ENCODE measurements at regions not wholly inside any gene's neighbourhood (a gene's known extent, or its start where the extent isn't known, plus 50 kb on each side); places are given as distances from the start of the nearest gene placed in this dataset.

GRCh38 chr3:106215047-106215446, 346.2 kb upstream of the CBLB start:
- H3K27ac Mint-ChIP-seq = peak overlapping the region in 1 of 3 donors; percentile 78
- H3K36me3 Mint-ChIP-seq = peaks cover 3% of the 10 kb centered on the region
- peak overlapping the region in 1 of 4 donors; percentile 73 for H3K4me3 Mint-ChIP-seq
- H3K27me3 Mint-ChIP-seq = no peaks in the 10 kb centered on the region
- peaks cover 5 to 10% (median 6%) of the 10 kb centered on the region in 3 donors for H3K9me3 Mint-ChIP-seq
- peaks cover 5 to 17% (median 8%) of the 10 kb centered on the region in 3 donors for H3K4me1 Mint-ChIP-seq

GRCh38 chr3:106217745-106218144, 348.9 kb upstream of the CBLB start:
- H3K4me1 Mint-ChIP-seq = peaks cover 5 to 12% (median 8%) of the 10 kb centered on the region in 3 donors
- no peak overlapping the region for H3K27ac Mint-ChIP-seq

GRCh38 chr3:106227068-106227467, 358.3 kb upstream of the CBLB start:
- Mint-ChIP-seq H3K4me1 (peaks cover 10 to 13% (median 11%) of the 10 kb centered on the region in 3 donors), H3K27ac (no peak overlapping the region), H3K4me3 (no peak overlapping the region), H3K9me3 (peaks cover 7 to 14% (median 8%) of the 10 kb centered on the region in 3 donors), H3K36me3 (peaks cover 2% of the 10 kb centered on the region), H3K27me3 (no peaks in the 10 kb centered on the region)

More at GRCh38 chr3:106217745-106218144, 348.9 kb upstream of the CBLB start:
- Mint-ChIP-seq H3K4me3 (no peak overlapping the region), H3K27me3 (no peaks in the 10 kb centered on the region), H3K36me3 (peaks cover 3% of the 10 kb centered on the region), H3K9me3 (peaks cover 13 to 21% (median 19%) of the 10 kb centered on the region in 3 donors)

- H3K27ac Mint-ChIP-seq = no peak overlapping the region
- peaks cover 10 to 13% (median 11%) of the 10 kb centered on the region in 3 donors for H3K4me1 Mint-ChIP-seq
- H3K27me3 Mint-ChIP-seq = no peaks in the 10 kb centered on the region
- H3K36me3 Mint-ChIP-seq = peaks cover under 1% of the 10 kb centered on the region
- peaks cover 4 to 9% (median 8%) of the 10 kb centered on the region in 3 donors for H3K9me3 Mint-ChIP-seq
- no peak overlapping the region for H3K4me3 Mint-ChIP-seq
Measured at GRCh38 chr3:106228271-106228670, 359.5 kb upstream of the CBLB start.

- H3K4me1 Mint-ChIP-seq = peaks cover 10 to 14% (median 13%) of the 10 kb centered on the region in 3 donors
- H3K36me3 Mint-ChIP-seq = no peaks in the 10 kb centered on the region
- no peaks in the 10 kb centered on the region for H3K27me3 Mint-ChIP-seq
- H3K27ac Mint-ChIP-seq = no peak overlapping the region
- H3K4me3 Mint-ChIP-seq = no peak overlapping the region
- peaks cover 4 to 9% (median 8%) of the 10 kb centered on the region in 3 donors for H3K9me3 Mint-ChIP-seq
Measured at GRCh38 chr3:106229495-106230278, 360.9 kb upstream of the CBLB start.

- Mint-ChIP-seq H3K36me3 (peaks cover 2% of the 10 kb centered on the region), H3K4me1 (peaks cover 10 to 17% (median 13%) of the 10 kb centered on the region in 3 donors), H3K27ac (no peak overlapping the region), H3K4me3 (no peak overlapping the region), H3K9me3 (peaks cover 4 to 8% (median 6%) of the 10 kb centered on the region in 3 donors), H3K27me3 (no peaks in the 10 kb centered on the region)
Measured at GRCh38 chr3:106231086-106231485, 362.3 kb upstream of the CBLB start.

- Mint-ChIP-seq H3K4me3 (no peak overlapping the region), H3K36me3 (peaks cover 2% of the 10 kb centered on the region), H3K27me3 (no peaks in the 10 kb centered on the region), H3K27ac (peak overlapping the region in 1 of 3 donors; percentile 51), H3K9me3 (peaks cover 3 to 4% (median 4%) of the 10 kb centered on the region in 3 donors), H3K4me1 (peaks cover 10 to 17% (median 13%) of the 10 kb centered on the region in 3 donors)
Measured at GRCh38 chr3:106232956-106233355, 364.1 kb upstream of the CBLB start.

- Mint-ChIP-seq H3K27me3 (no peaks in the 10 kb centered on the region), H3K36me3 (peaks cover 2% of the 10 kb centered on the region), H3K4me3 (no peak overlapping the region), H3K9me3 (peaks cover 0 to 8% (median 1%) of the 10 kb centered on the region in 3 donors), H3K4me1 (peaks cover 6 to 10% (median 6%) of the 10 kb centered on the region in 3 donors), H3K27ac (no peak overlapping the region)
Measured at GRCh38 chr3:106239195-106239697, 370.4 kb upstream of the CBLB start.

- Mint-ChIP-seq H3K9me3 (peaks cover 0 to 8% (median 1%) of the 10 kb centered on the region in 3 donors), H3K36me3 (no peaks in the 10 kb centered on the region), H3K27me3 (no peaks in the 10 kb centered on the region), H3K4me1 (peaks cover 0 to 10% (median 6%) of the 10 kb centered on the region in 3 donors), H3K4me3 (no peak overlapping the region), H3K27ac (no peak overlapping the region)
Measured at GRCh38 chr3:106241593-106241992, 372.8 kb upstream of the CBLB start.

- Mint-ChIP-seq H3K9me3 (peaks cover 0 to 4% (median 1%) of the 10 kb centered on the region in 3 donors), H3K27ac (no peak overlapping the region), H3K27me3 (no peaks in the 10 kb centered on the region), H3K4me1 (peaks cover under 1 to 10% (median 6%) of the 10 kb centered on the region in 3 donors), H3K36me3 (no peaks in the 10 kb centered on the region), H3K4me3 (peak overlapping the region in 2 of 4 donors; percentile 56 to 59)
Measured at GRCh38 chr3:106242781-106243180, 374.0 kb upstream of the CBLB start.

GRCh38 chr3:106245400-106245799, 376.6 kb upstream of the CBLB start:
- Mint-ChIP-seq H3K4me1 (peaks cover 8 to 16% (median 12%) of the 10 kb centered on the region in 3 donors), H3K36me3 (no peaks in the 10 kb centered on the region), H3K27ac (no peak overlapping the region)

GRCh38 chr3:106247902-106248684, 379.3 kb upstream of the CBLB start:
- Mint-ChIP-seq H3K4me1 (peaks cover 8 to 12% (median 12%) of the 10 kb centered on the region in 3 donors), H3K4me3 (no peak overlapping the region), H3K9me3 (peaks cover 0 to 4% (median 3%) of the 10 kb centered on the region in 3 donors), H3K36me3 (peaks cover 7% of the 10 kb centered on the region), H3K27ac (no peak overlapping the region), H3K27me3 (no peaks in the 10 kb centered on the region)

More at GRCh38 chr3:106245400-106245799, 376.6 kb upstream of the CBLB start:
- Mint-ChIP-seq H3K27me3 (no peaks in the 10 kb centered on the region), H3K4me3 (no peak overlapping the region), H3K9me3 (peaks cover 0 to 3% (median 2%) of the 10 kb centered on the region in 3 donors)

GRCh38 chr3:106249159-106249558, 380.3 kb upstream of the CBLB start:
- Mint-ChIP-seq H3K4me3 (no peak overlapping the region), H3K4me1 (peaks cover 13 to 19% (median 16%) of the 10 kb centered on the region in 3 donors), H3K36me3 (peaks cover 11% of the 10 kb centered on the region), H3K27ac (no peak overlapping the region), H3K27me3 (no peaks in the 10 kb centered on the region), H3K9me3 (peaks cover 0 to 4% (median 3%) of the 10 kb centered on the region in 3 donors)

GRCh38 chr3:106249981-106250380, 381.2 kb upstream of the CBLB start:
- H3K27me3 Mint-ChIP-seq = no peaks in the 10 kb centered on the region
- peaks cover 19 to 28% (median 24%) of the 10 kb centered on the region in 3 donors for H3K4me1 Mint-ChIP-seq
- H3K36me3 Mint-ChIP-seq = peaks cover 12% of the 10 kb centered on the region
- no peak overlapping the region for H3K4me3 Mint-ChIP-seq
- H3K9me3 Mint-ChIP-seq = peaks cover 0 to 4% (median 3%) of the 10 kb centered on the region in 3 donors
- H3K27ac Mint-ChIP-seq = no peak overlapping the region
